ENCODE measurements at regions not wholly inside any gene's neighbourhood (a gene's known extent, or its start where the extent isn't known, plus 50 kb on each side); places are given as distances from the start of the nearest gene placed in this dataset.

- no peak for TF ChIP-seq CTCF (IDR thresholded peaks at IDR 0.05; ENCODE audit: low read depth, low read length)
- no peak for DNase-seq (ENCODE audit: low read depth in 2 of 2)
- no peak overlapping the region for H3K4me3 ChIP-seq (replicated peaks in 1 of 2; ENCODE audit: low read depth in 2 of 2, low read length in 2 of 2)
Observed at GRCh38 chr6:6780231-6780630, 191.7 kb downstream of the LY86 start.

- peak; percentile 85 to 86 for DNase-seq (ENCODE audit: low read depth in 2 of 2)
- H3K4me3 ChIP-seq (replicated peaks in 1 of 2; ENCODE audit: low read depth in 2 of 2, low read length in 2 of 2), result no peak overlapping the region
- no peak for TF ChIP-seq CTCF (IDR thresholded peaks at IDR 0.05; ENCODE audit: low read depth, low read length)
Observed at GRCh38 chr6:6781172-6781872, 192.8 kb downstream of the LY86 start.

- no peak for DNase-seq (ENCODE audit: low read depth in 2 of 2)
- no peak for TF ChIP-seq CTCF (IDR thresholded peaks at IDR 0.05; ENCODE audit: low read depth, low read length)
- H3K4me3 ChIP-seq (replicated peaks in 1 of 2; ENCODE audit: low read depth in 2 of 2, low read length in 2 of 2), result no peak overlapping the region
Observed at GRCh38 chr6:6781873-6782227, 193.3 kb downstream of the LY86 start.

- no peak for TF ChIP-seq CTCF (IDR thresholded peaks at IDR 0.05; ENCODE audit: low read depth, low read length)
- peak in 1 of 2 donors; percentile 25 for DNase-seq (ENCODE audit: low read depth in 2 of 2)
Observed at GRCh38 chr6:6783721-6784120, 195.2 kb downstream of the LY86 start.

GRCh38 chr6:6784514-6785162, 196.1 kb downstream of the LY86 start:
- no peak for TF ChIP-seq CTCF (IDR thresholded peaks at IDR 0.05; ENCODE audit: low read depth, low read length)
- DNase-seq (ENCODE audit: low read depth in 2 of 2), result peak in 1 of 2 donors; percentile 8
- no peak overlapping the region for H3K4me3 ChIP-seq (replicated peaks in 1 of 2; ENCODE audit: low read depth in 2 of 2, low read length in 2 of 2)

More at GRCh38 chr6:6783721-6784120, 195.2 kb downstream of the LY86 start:
- no peak overlapping the region for H3K4me3 ChIP-seq (replicated peaks in 1 of 2; ENCODE audit: low read depth in 2 of 2, low read length in 2 of 2)

GRCh38 chr6:6785163-6785521, 196.6 kb downstream of the LY86 start:
- DNase-seq (ENCODE audit: low read depth in 2 of 2), result peak in 1 of 2 donors; percentile 14
- no peak for TF ChIP-seq CTCF (IDR thresholded peaks at IDR 0.05; ENCODE audit: low read depth, low read length)
- H3K4me3 ChIP-seq (replicated peaks in 1 of 2; ENCODE audit: low read depth in 2 of 2, low read length in 2 of 2), result no peak overlapping the region
